DMS153 treated with DMSO at 0.1 percent for 48 hours (cell line): ENCODE measurements at regions not wholly inside any gene's neighbourhood (a gene's known extent, or its start where the extent isn't known, plus 50 kb on each side); places are given as distances from the start of the nearest gene placed in this dataset.
A peak's percentile ranks its signal among the peaks of the same experiment; 100 is the strongest.
"Not testable (repeated sequence)": the region's sequence is repeated elsewhere in the genome, so short reads cannot be mapped to it uniquely, and the experiment has no call there.

Experiments
- DNase-seq: peaks from one replicate; lab custom pipeline; 2025; ENCODE audit not compliant: unreplicated experiment; lab: John Stamatoyannopoulos, UW

- no peak for DNase-seq
Observed at GRCh38 chr7:11221984-11222383, 248.3 kb downstream of the PHF14 start.

GRCh38 chr7:11224535-11224934 lies 250.9 kb downstream of the PHF14 start:
- no peak for DNase-seq

- DNase-seq: peak; percentile 56
Observed at GRCh38 chr7:11228515-11228914, 254.8 kb downstream of the PHF14 start.

- no peak for DNase-seq
Observed at GRCh38 chr7:11231190-11231589, 257.5 kb downstream of the PHF14 start.

GRCh38 chr7:11232462-11232861 lies 258.8 kb downstream of the PHF14 start:
- no peak for DNase-seq

- DNase-seq: no peak
Observed at GRCh38 chr7:11233871-11234270, 260.2 kb downstream of the PHF14 start.

GRCh38 chr7:11235491-11235890 lies 261.8 kb downstream of the PHF14 start:
- no peak for DNase-seq

- DNase-seq: no peak
Observed at GRCh38 chr7:11236680-11237079, 263.0 kb downstream of the PHF14 start.

GRCh38 chr7:11237742-11238141 lies 264.1 kb downstream of the PHF14 start:
- peak; percentile 58 for DNase-seq

- DNase-seq: no peak
Observed at GRCh38 chr7:11239316-11239715, 265.6 kb downstream of the PHF14 start.

- DNase-seq: no peak
Observed at GRCh38 chr7:11243739-11244138, 270.1 kb downstream of the PHF14 start.

GRCh38 chr7:11244149-11244548 lies 270.5 kb downstream of the PHF14 start:
- no peak for DNase-seq

GRCh38 chr7:11247545-11247944 lies 273.9 kb downstream of the PHF14 start:
- DNase-seq: no peak

GRCh38 chr7:11251436-11251835 lies 277.8 kb downstream of the PHF14 start:
- DNase-seq: no peak

GRCh38 chr7:11252011-11252607 lies 278.4 kb downstream of the PHF14 start:
- no peak for DNase-seq

GRCh38 chr7:11252705-11253272 lies 279.1 kb downstream of the PHF14 start:
- no peak for DNase-seq

- DNase-seq: no peak
Observed at GRCh38 chr7:11256501-11256900, 282.8 kb downstream of the PHF14 start.

GRCh38 chr7:11261470-11261869 lies 287.8 kb downstream of the PHF14 start:
- peak; percentile 94 for DNase-seq

- no peak for DNase-seq
Observed at GRCh38 chr7:11266101-11266500, 292.4 kb downstream of the PHF14 start.

- no peak for DNase-seq
Observed at GRCh38 chr7:11272352-11272751, 298.7 kb downstream of the PHF14 start.

GRCh38 chr7:11274074-11274473 lies 300.4 kb downstream of the PHF14 start:
- DNase-seq: no peak

- DNase-seq: no peak
Observed at GRCh38 chr7:11281953-11282352, 308.3 kb downstream of the PHF14 start.

- not testable (repeated sequence) for DNase-seq
Observed at GRCh38 chr7:11283584-11283983, 309.9 kb downstream of the PHF14 start.
